Osteoblast (primary cell): ENCODE measurements at regions not wholly inside any gene's neighbourhood (a gene's known extent, or its start where the extent isn't known, plus 50 kb on each side); places are given as distances from the start of the nearest gene placed in this dataset.

Source experiments
- DNase-seq: peaks from one replicate; pipeline ENCODE4 v3.0.0; 2011; ENCODE audit warnings: low spot score, mixed read lengths; ENCODE audit not compliant: insufficient read length; ENCODE audit errors: missing footprints
- H2AFZ ChIP-seq: 2 replicates; pipeline ENCODE4 v1.6.0; 2011; ENCODE audit warnings: mild to moderate bottlenecking, low read length
- H3K27ac ChIP-seq: 2 replicates; pipeline ENCODE4 v1.5.1; 2011; ENCODE audit warnings: mild to moderate bottlenecking, low read depth, low read length, moderate library complexity
- H3K27me3 ChIP-seq: 2 replicates; pipeline ENCODE4 v1.6.0; 2012; ENCODE audit warnings: mild to moderate bottlenecking, control low read depth, inconsistent platforms, low read length, moderate library complexity; ENCODE audit not compliant: insufficient read depth
- H3K36me3 ChIP-seq: 2 replicates; pipeline ENCODE4 v1.5.1; 2011; ENCODE audit warnings: mild to moderate bottlenecking, low read length, control low read depth, moderate library complexity; ENCODE audit not compliant: insufficient read depth
- H3K4me1 ChIP-seq: 2 replicates; pipeline ENCODE4 v1.5.1; 2011; ENCODE audit warnings: mild to moderate bottlenecking, low read length, control low read depth, moderate library complexity; ENCODE audit not compliant: insufficient read depth
- H3K4me2 ChIP-seq: 2 replicates; pipeline ENCODE4 v1.6.0; 2011; ENCODE audit warnings: mild to moderate bottlenecking, low read length; ENCODE audit not compliant: insufficient read depth
- H3K4me3 ChIP-seq: fragments of 200-600 bp; sonication (generic); 3 replicates; pipeline ENCODE4 v1.5.1; 2012; ENCODE audit warnings: mild to moderate bottlenecking, low read length, inconsistent platforms; ENCODE audit not compliant: insufficient read depth
- H3K79me2 ChIP-seq: 2 replicates; pipeline ENCODE4 v1.6.0; 2012; ENCODE audit warnings: mild to moderate bottlenecking, low read length, control low read depth, inconsistent platforms; ENCODE audit not compliant: insufficient read depth
- H3K9me3 ChIP-seq: 2 replicates; pipeline ENCODE4 v1.5.1; 2011; ENCODE audit warnings: low read depth, low read length, control low read depth
- H4K20me1 ChIP-seq: 2 replicates; pipeline ENCODE4 v1.6.0; 2012; ENCODE audit warnings: mild to moderate bottlenecking, low read length, control low read depth; ENCODE audit not compliant: insufficient read depth
- CTCF ChIP-seq: IDR thresholded peaks from 2 replicates; pipeline ENCODE4 v1.5.1; 2011; ENCODE audit warnings: mild to moderate bottlenecking, low read depth, low read length, moderate library complexity; ENCODE audit errors: extremely low read depth

DNA sequence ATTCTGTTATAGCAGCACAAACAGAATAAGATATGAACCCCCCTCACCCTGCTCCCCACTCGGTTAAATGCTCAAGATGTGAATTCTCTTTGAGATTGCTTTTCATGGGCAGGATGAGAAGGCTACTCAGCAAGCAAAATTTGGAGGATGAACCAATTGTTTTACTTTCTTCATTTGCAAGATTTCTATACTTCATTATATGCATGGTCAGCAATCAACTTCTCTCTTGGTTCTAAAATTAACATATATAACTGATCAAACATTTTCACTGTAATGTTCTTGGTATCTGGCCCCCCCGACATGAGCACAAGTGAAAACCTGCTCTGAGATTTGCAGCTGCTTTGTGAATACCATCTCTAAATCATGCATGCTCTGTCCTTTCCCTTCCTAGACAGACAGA lies 556.1 kb upstream of the MDFIC2 start:
- Histone ChIP-seq H3K27me3 (no peaks in the 10 kb centered on the region), H3K36me3 (no peaks in the 10 kb centered on the region), H3K27ac (no peak overlapping the region), H4K20me1 (no peaks in the 10 kb centered on the region), H2AFZ (no peak overlapping the region), H3K4me3 (no peak overlapping the region), H3K79me2 (no peaks in the 10 kb centered on the region), H3K4me2 (no peak overlapping the region), H3K9me3 (no peaks in the 10 kb centered on the region), H3K4me1 (peaks cover 14% of the 10 kb centered on the region)
- no peak for TF ChIP-seq CTCF
- DNase-seq = no peak

DNA sequence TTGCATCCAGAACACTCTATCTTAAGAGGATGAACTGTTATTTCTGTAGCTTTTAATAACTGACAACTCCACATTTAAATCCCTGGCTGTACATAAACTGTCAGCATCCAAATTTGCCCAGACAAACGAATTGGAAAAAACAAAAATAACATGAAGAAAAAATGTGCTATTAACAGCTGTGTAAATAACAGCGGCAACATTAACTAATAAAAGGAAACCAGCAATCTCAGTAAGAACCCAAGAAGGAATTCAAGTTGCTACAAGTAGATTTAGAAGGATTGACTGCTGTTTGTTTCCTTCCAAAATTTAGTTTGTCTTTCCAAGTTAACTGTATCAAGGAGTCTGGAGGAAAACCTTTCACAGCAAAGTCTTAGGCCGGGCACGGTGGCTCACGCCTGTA lies 550.6 kb upstream of the MDFIC2 start:
- H2AFZ ChIP-seq = no peak overlapping the region
- peak overlapping the region; percentile 98 for H3K27ac ChIP-seq
- H3K4me1 ChIP-seq = peaks cover 33% of the 10 kb centered on the region
- no peak overlapping the region for H3K4me2 ChIP-seq
- H3K4me3 ChIP-seq = no peak overlapping the region
- H4K20me1 ChIP-seq = no peaks in the 10 kb centered on the region
- TF ChIP-seq CTCF = no peak
- H3K9me3 ChIP-seq = no peaks in the 10 kb centered on the region
- no peak for DNase-seq
- no peaks in the 10 kb centered on the region for H3K79me2 ChIP-seq
- H3K36me3 ChIP-seq = no peaks in the 10 kb centered on the region
- H3K27me3 ChIP-seq = no peaks in the 10 kb centered on the region

DNA sequence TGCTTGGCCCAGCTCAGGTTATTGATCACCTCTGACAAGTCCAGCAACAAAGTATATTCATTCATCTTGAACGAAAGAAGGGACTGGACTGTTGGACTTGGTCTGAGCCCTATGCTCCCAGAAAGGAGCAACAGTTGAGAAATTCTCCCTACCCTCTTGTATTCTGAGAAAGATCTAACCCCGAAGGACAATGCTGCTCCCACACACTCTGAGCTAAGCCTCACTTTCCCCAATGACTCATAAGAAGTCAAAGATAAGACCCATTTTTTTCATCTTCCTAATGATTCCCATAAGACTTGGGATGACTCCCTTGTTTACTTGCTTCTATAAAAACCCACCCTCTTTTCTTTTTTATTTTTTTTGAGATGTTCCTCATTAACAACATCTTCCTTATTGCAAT lies 549.4 kb upstream of the MDFIC2 start:
- Histone ChIP-seq H3K27me3 (no peaks in the 10 kb centered on the region), H3K9me3 (no peaks in the 10 kb centered on the region), H3K4me2 (peak overlapping the region; percentile 65), H2AFZ (no peak overlapping the region), H3K4me3 (no peak overlapping the region), H3K27ac (peak overlapping the region; percentile 98), H3K36me3 (no peaks in the 10 kb centered on the region), H3K4me1 (peaks cover 45% of the 10 kb centered on the region), H4K20me1 (no peaks in the 10 kb centered on the region), H3K79me2 (no peaks in the 10 kb centered on the region)
- no peak for TF ChIP-seq CTCF
- peak; percentile 80 for DNase-seq

GRCh38 chr3:70861234-70861633 lies 548.8 kb upstream of the MDFIC2 start:
- Histone ChIP-seq H3K79me2 (no peaks in the 10 kb centered on the region), H3K4me3 (no peak overlapping the region), H2AFZ (no peak overlapping the region), H3K27ac (peak overlapping the region; percentile 98), H4K20me1 (no peaks in the 10 kb centered on the region), H3K9me3 (no peaks in the 10 kb centered on the region), H3K27me3 (no peaks in the 10 kb centered on the region), H3K4me2 (peak overlapping the region; percentile 65), H3K4me1 (peaks cover 49% of the 10 kb centered on the region), H3K36me3 (no peaks in the 10 kb centered on the region)
- no peak for TF ChIP-seq CTCF
- peak; percentile 72 for DNase-seq
